GM06990 (cell line): ENCODE measurements at regions not wholly inside any gene's neighbourhood (a gene's known extent, or its start where the extent isn't known, plus 50 kb on each side); places are given as distances from the start of the nearest gene placed in this dataset.

Experiments
- DNase-seq: peaks from one replicate; pipeline ENCODE4 v3.0.0-alpha.2; 2011; ENCODE audit not compliant: insufficient read length; ENCODE audit errors: extremely low read depth
- H3K27me3 ChIP-seq: replicated peaks from 2 replicates; pipeline ENCODE4 v1.6.0; 2011; ENCODE audit warnings: low read length; ENCODE audit not compliant: control insufficient read depth, insufficient read depth
- H3K36me3 ChIP-seq: 2 replicates; pipeline ENCODE4 v1.5.1; 2011; ENCODE audit warnings: low read length; ENCODE audit not compliant: control insufficient read depth, insufficient read depth
- H3K4me3 ChIP-seq: replicated peaks from 2 replicates; pipeline ENCODE4 v1.5.1; 2011; ENCODE audit warnings: low read depth, mild to moderate bottlenecking, control low read depth, low read length
- TF ChIP-seq, protein P1 (sequence below): IDR thresholded peaks from 2 replicates; pipeline ENCODE4 v1.5.1; 2011; ENCODE audit warnings: low read length, control low read depth, mild to moderate bottlenecking, inconsistent platforms; ENCODE audit not compliant: insufficient read depth, poor library complexity, severe bottlenecking

DNA sequence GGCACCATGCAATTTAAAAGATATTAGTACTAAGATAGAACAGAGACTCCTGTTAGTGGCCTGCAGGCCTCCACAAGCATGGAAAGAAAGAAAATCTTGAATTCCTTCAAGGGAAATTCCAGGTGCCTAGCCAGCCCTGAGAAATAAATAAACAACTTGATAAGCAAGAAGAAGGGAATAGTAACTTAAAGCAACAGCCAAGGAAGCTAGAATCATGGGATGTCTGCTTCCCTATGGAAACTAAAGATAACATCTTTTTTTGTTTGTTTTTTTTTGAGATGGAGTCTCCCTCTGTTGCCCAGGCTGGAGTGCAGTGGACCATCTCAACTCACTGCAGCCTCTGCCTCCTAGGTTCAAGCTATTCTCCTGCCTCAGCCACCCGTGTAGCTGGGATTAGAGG is 128.6 kb downstream of the SKIDA1 start:
- no peak for DNase-seq
- TF ChIP-seq, protein P1, sequence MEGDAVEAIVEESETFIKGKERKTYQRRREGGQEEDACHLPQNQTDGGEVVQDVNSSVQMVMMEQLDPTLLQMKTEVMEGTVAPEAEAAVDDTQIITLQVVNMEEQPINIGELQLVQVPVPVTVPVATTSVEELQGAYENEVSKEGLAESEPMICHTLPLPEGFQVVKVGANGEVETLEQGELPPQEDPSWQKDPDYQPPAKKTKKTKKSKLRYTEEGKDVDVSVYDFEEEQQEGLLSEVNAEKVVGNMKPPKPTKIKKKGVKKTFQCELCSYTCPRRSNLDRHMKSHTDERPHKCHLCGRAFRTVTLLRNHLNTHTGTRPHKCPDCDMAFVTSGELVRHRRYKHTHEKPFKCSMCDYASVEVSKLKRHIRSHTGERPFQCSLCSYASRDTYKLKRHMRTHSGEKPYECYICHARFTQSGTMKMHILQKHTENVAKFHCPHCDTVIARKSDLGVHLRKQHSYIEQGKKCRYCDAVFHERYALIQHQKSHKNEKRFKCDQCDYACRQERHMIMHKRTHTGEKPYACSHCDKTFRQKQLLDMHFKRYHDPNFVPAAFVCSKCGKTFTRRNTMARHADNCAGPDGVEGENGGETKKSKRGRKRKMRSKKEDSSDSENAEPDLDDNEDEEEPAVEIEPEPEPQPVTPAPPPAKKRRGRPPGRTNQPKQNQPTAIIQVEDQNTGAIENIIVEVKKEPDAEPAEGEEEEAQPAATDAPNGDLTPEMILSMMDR, result no peak

DNA sequence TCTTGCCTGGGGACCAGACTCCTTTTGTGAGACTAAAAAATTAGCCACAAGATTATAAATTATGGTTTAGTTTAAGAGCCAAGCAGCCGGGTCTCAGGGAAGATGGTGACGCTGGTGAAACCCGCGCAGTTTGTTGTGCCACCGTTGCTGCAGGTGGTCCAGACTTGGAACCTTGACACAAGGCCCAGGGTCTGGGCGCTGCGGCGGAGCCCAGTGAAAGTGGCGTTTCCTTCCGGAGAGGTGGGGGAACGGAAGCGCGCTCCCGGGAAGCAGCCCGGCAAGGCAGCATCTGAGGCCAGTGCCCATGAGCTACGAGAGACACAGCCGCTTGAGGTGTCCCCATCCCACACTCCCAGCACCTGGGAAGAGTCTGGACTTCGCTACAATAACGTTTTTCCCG is 131.6 kb downstream of the SKIDA1 start:
- H3K4me3 ChIP-seq, result no peak overlapping the region
- H3K27me3 ChIP-seq, result no peaks in the 10 kb centered on the region
- H3K36me3 ChIP-seq, result no peaks in the 10 kb centered on the region
- TF ChIP-seq, protein P1, result no peak
- no peak for DNase-seq

More for the DNA sequence above, 128.6 kb downstream of the SKIDA1 start:
- Histone ChIP-seq H3K27me3 (no peaks in the 10 kb centered on the region), H3K36me3 (no peaks in the 10 kb centered on the region), H3K4me3 (no peak overlapping the region)

- Histone ChIP-seq H3K36me3 (no peaks in the 10 kb centered on the region), H3K4me3 (no peak overlapping the region), H3K27me3 (no peaks in the 10 kb centered on the region)
- no peak for DNase-seq
- TF ChIP-seq, protein P1, result no peak
Measured at GRCh38 chr10:21388589-21388988, 136.9 kb downstream of the SKIDA1 start.

GRCh38 chr10:21387868-21388267 is 137.6 kb downstream of the SKIDA1 start:
- H3K4me3 ChIP-seq, result no peak overlapping the region
- DNase-seq, result no peak
- H3K27me3 ChIP-seq, result no peaks in the 10 kb centered on the region
- TF ChIP-seq, protein P1, result no peak
- H3K36me3 ChIP-seq, result no peaks in the 10 kb centered on the region

DNA sequence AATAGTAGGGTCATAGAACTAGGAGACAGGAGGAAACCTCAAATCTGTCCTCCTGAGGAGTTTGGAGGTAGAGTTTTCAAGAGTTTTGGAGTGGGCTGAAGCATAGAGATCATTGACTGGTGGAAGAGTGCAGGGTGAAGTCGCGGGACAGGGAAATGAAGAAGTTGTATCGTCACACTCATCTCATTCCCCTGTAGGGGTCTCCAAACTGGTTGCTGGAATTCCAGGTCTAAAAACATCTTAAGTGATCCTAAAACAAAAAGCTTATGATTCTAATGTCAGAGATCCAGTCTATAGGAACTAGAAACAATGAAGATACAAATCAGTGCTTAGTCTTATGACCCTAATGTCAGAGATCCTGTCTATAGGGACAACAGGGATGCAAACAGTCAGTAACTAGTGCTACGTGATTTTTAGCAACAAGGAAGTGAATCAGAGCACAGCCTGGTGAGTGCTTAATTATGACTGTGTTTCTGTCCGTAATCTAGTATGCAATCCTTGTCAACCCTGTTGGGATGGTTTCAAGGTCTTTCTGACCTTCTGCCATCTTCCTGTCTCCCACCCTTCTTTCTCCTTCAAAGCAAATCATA is 139.4 kb downstream of the SKIDA1 start:
- TF ChIP-seq, protein P1, result no peak

GRCh38 chr10:21385536-21385935 is 139.9 kb downstream of the SKIDA1 start:
- no peaks in the 10 kb centered on the region for H3K27me3 ChIP-seq
- no peak overlapping the region for H3K4me3 ChIP-seq
- no peak for DNase-seq
- no peaks in the 10 kb centered on the region for H3K36me3 ChIP-seq
- TF ChIP-seq, protein P1, result no peak

More for the DNA sequence above, 139.4 kb downstream of the SKIDA1 start:
- Histone ChIP-seq H3K4me3 (no peak overlapping the region), H3K36me3 (no peaks in the 10 kb centered on the region), H3K27me3 (no peaks in the 10 kb centered on the region)
- DNase-seq, result no peak
